Vagina (tissue), 2 donors: ENCODE measurements at regions not wholly inside any gene's neighbourhood (a gene's known extent, or its start where the extent isn't known, plus 50 kb on each side); places are given as distances from the start of the nearest gene placed in this dataset.

ENCODE experiments used
- DNase-seq, 2 donors: peaks; one replicate each; pipeline ENCODE4 v3.0.0-alpha.2; 2017; ENCODE audit errors: extremely low spot score in 2 of 2
- H3K27ac ChIP-seq: fragments of 200-600 bp; sonication (generic); one replicate; pipeline ENCODE4 v1.5.1; 2019
- H3K27me3 ChIP-seq: fragments of 200-600 bp; sonication (generic); one replicate; pipeline ENCODE4 v1.5.1; 2019
- H3K36me3 ChIP-seq, 2 donors: fragments of 200-600 bp; sonication (generic); one replicate each; pipeline ENCODE4 v1.5.1; 2017 to 2019
- H3K4me1 ChIP-seq: fragments of 200-600 bp; sonication (generic); one replicate; pipeline ENCODE4 v1.5.1; 2019
- H3K4me3 ChIP-seq, 2 donors: fragments of 200-600 bp; sonication (generic); 1 replicate in 1 of 2; 2 replicates in 1 of 2; pipeline ENCODE4 v1.5.1; 2016 to 2019
- H3K9me3 ChIP-seq: fragments of 200-600 bp; sonication (generic); one replicate; pipeline ENCODE4 v1.5.1; 2019
- CTCF ChIP-seq, 3 experiments: fragments of 450-650 bp in 2 of 3; fragments of 200-600 bp in 1 of 3; sonication (generic) in 1 of 3; IDR thresholded peaks; one replicate each; pipeline ENCODE4 v1.5.1; 2017 to 2019; ENCODE audit warnings: antibody characterized with exemption in 3 of 3, mild to moderate bottlenecking in 2 of 3, moderate library complexity in 2 of 3
- POLR2A ChIP-seq, 2 donors: fragments of 450-650 bp; IDR thresholded peaks; one replicate each; pipeline ENCODE4 v1.6.1; 2017; ENCODE audit warnings: antibody characterized with exemption in 2 of 2, mild to moderate bottlenecking in 2 of 2, moderate library complexity in 2 of 2
- POLR2AphosphoS5 ChIP-seq, 2 donors: sonication (generic); formaldehyde crosslinking; IDR thresholded peaks; one replicate each; pipeline ENCODE4 v1.9.0; 2017; ENCODE audit warnings: antibody characterized with exemption in 2 of 2, mild to moderate bottlenecking in 2 of 2, low read depth in 1 of 2; ENCODE audit not compliant: insufficient read depth in 1 of 2
- intact Hi-C: fragments of 100-400 bp; cut with DNase I; formaldehyde crosslinking; loops from one replicate; pipeline ENCODE4 v1.15.1; 2023

DNA sequence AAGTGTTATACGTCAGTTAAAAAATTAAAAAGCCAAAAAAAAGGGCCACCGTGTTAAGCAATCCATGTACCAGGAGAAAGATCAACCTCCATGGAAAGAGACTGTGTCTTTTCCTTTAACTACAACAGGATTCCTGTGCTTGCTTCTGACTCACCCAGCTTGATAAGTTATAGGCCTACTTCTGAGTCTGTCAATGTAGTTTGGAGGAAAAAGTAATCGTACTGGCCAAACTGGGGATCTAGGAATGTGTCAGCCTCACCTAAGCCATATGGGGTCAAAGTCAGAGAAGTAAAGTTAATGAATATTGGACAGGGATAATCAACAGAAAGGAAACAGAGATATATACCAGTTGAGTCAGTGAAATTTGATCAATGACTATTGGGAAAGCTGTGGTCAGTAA is 470.8 kb upstream of the SLIT2 start:
- no peak overlapping the region for H3K4me3 ChIP-seq
- intact Hi-C loops, result no loop called here
- no peaks in the 10 kb centered on the region for H3K9me3 ChIP-seq
- no peak for DNase-seq
- H3K36me3 ChIP-seq, result no peaks in the 10 kb centered on the region
- H3K27ac ChIP-seq, result no peak overlapping the region
- TF ChIP-seq CTCF (IDR thresholded peaks at IDR 0.05) (no peak), POLR2A (IDR thresholded peaks at IDR 0.05) (no peak), POLR2AphosphoS5 (IDR thresholded peaks at IDR 0.05; ENCODE audit: insufficient read depth in 1 of 2, low read depth in 1 of 2) (no peak)
- H3K4me1 ChIP-seq, result no peaks in the 10 kb centered on the region
- H3K27me3 ChIP-seq, result no peaks in the 10 kb centered on the region

DNA sequence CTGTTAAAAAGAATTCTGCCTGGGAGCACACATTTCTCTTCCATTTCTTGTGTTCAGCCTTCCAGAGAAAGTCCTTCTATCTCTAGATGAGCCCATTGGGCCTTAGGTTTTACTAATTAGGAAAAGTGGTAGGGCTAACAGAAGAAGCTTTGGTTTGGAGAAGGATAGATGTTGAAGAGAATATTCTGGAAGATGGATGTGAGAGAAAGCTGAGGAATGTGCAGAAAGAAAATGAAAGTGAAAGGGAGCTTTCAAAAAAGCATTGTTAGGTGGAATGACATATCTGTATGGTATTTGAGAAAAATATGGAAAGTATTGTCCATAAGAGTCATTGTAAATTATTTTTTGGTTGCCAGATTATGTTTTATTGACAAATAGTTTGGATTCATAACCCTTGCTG is 474.8 kb upstream of the SLIT2 start:
- no peaks in the 10 kb centered on the region for H3K27me3 ChIP-seq
- TF ChIP-seq CTCF (IDR thresholded peaks at IDR 0.05), result no peak
- TF ChIP-seq POLR2A (IDR thresholded peaks at IDR 0.05), result no peak
- TF ChIP-seq POLR2AphosphoS5 (IDR thresholded peaks at IDR 0.05; ENCODE audit: insufficient read depth in 1 of 2, low read depth in 1 of 2), result no peak
- no peak overlapping the region for H3K27ac ChIP-seq
- no peaks in the 10 kb centered on the region for H3K36me3 ChIP-seq
- intact Hi-C loops, result no loop called here
- no peaks in the 10 kb centered on the region for H3K9me3 ChIP-seq
- no peak overlapping the region for H3K4me3 ChIP-seq
- no peak for DNase-seq
- H3K4me1 ChIP-seq, result no peaks in the 10 kb centered on the region

- no peaks in the 10 kb centered on the region for H3K36me3 ChIP-seq
- H3K4me1 ChIP-seq, result no peaks in the 10 kb centered on the region
- H3K4me3 ChIP-seq, result no peak overlapping the region
- TF ChIP-seq POLR2A (IDR thresholded peaks at IDR 0.05), result no peak
- no peak for TF ChIP-seq POLR2AphosphoS5 (IDR thresholded peaks at IDR 0.05; ENCODE audit: insufficient read depth in 1 of 2, low read depth in 1 of 2)
- no peak for TF ChIP-seq CTCF (IDR thresholded peaks at IDR 0.05)
- H3K9me3 ChIP-seq, result no peaks in the 10 kb centered on the region
- no peak for DNase-seq
- H3K27me3 ChIP-seq, result no peaks in the 10 kb centered on the region
- no peak overlapping the region for H3K27ac ChIP-seq
- intact Hi-C loops, result no loop called here
Observed at GRCh38 chr4:19776021-19776459, 475.7 kb upstream of the SLIT2 start.

DNA sequence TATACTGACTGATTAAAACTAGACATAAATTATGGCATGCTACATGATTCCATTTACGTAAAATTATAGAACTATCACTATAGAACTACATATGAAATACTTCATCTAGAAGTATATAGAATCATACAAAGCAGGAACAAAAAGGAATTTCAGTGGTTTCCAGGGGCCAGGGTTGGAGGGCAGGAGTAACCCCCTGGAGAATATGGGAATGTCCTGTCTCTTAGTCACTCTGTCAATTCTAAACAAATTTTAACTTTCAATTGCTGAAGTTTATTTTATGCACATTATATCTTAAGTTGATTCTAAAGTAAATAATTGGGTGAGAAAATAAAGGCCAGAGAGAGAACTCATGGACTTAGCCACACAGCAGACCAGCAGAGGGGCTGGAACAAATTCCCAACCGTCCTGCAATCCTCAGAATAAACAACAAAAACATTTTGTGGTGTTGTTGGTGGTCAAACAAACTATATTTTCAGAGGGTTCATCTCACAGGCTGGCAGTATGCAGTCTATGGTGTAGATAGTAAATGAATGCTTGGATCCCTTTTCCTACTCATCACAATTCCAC is 476.9 kb upstream of the SLIT2 start:
- DNase-seq, result no peak
- Histone ChIP-seq H3K27me3 (no peaks in the 10 kb centered on the region), H3K27ac (no peak overlapping the region), H3K4me3 (no peak overlapping the region), H3K4me1 (no peaks in the 10 kb centered on the region), H3K9me3 (no peaks in the 10 kb centered on the region), H3K36me3 (no peaks in the 10 kb centered on the region)
- TF ChIP-seq CTCF (IDR thresholded peaks at IDR 0.05), result no peak
- intact Hi-C loops, result no loop called here

DNA sequence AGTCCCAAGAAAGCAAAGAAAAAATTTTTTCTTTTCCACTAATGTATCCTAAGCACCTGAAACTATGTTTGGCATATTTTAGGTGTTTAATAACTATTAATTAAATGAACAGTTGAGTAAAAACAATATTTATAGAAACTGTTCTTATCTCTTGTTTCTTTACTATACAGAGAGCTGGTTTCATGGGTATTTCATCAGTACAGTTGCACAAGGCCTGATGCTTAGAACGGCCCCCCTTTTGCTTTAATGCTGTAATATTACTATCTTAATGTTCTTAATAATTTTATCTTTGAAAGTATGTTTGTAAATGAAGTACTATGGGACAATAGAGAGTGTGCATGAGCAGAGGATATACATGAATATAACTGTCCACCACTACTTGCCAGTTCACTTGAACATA is 479.1 kb upstream of the SLIT2 start:
- Histone ChIP-seq H3K4me3 (no peak overlapping the region), H3K9me3 (no peaks in the 10 kb centered on the region), H3K36me3 (no peaks in the 10 kb centered on the region), H3K27ac (no peak overlapping the region), H3K4me1 (no peaks in the 10 kb centered on the region), H3K27me3 (no peaks in the 10 kb centered on the region)
- DNase-seq, result no peak
- intact Hi-C loops, result no loop called here
- TF ChIP-seq CTCF (IDR thresholded peaks at IDR 0.05) (no peak), POLR2AphosphoS5 (IDR thresholded peaks at IDR 0.05; ENCODE audit: insufficient read depth in 1 of 2, low read depth in 1 of 2) (no peak), POLR2A (IDR thresholded peaks at IDR 0.05) (no peak)
